Parathyroid adenoma (tissue), 2 donors: ENCODE measurements at regions not wholly inside any gene's neighbourhood (a gene's known extent, or its start where the extent isn't known, plus 50 kb on each side); places are given as distances from the start of the nearest gene placed in this dataset.

Experiments
- H2AFZ ChIP-seq: fragments of 300-600 bp; sonication (generic); one replicate; pipeline ENCODE4 v1.7.0; 2017; ENCODE audit warnings: antibody characterized with exemption, mild to moderate bottlenecking
- H3K27ac ChIP-seq: fragments of 300-600 bp; sonication (generic); one replicate; pipeline ENCODE4 v1.7.0; 2017
- H3K27me3 ChIP-seq: fragments of 300-600 bp; sonication (generic); one replicate; pipeline ENCODE4 v1.7.0; 2017; ENCODE audit warnings: low read length; ENCODE audit not compliant: control insufficient read depth, insufficient read depth
- H3K36me3 ChIP-seq: fragments of 300-600 bp; sonication (generic); one replicate; pipeline ENCODE4 v1.7.0; 2017; ENCODE audit warnings: low read length; ENCODE audit not compliant: control insufficient read depth, insufficient read depth
- H3K4me1 ChIP-seq: fragments of 300-600 bp; sonication (generic); one replicate; pipeline ENCODE4 v1.7.0; 2017; ENCODE audit warnings: control low read depth
- H3K4me2 ChIP-seq: fragments of 300-600 bp; sonication (generic); one replicate; pipeline ENCODE4 v1.7.0; 2017; ENCODE audit warnings: low read length
- H3K4me3 ChIP-seq: fragments of 300-600 bp; sonication (generic); one replicate; pipeline ENCODE4 v1.7.0; 2017; ENCODE audit warnings: low read depth, low read length
- H3K79me2 ChIP-seq: fragments of 300-600 bp; sonication (generic); one replicate; pipeline ENCODE4 v1.7.0; 2017; ENCODE audit warnings: control low read depth
- H3K9ac ChIP-seq: fragments of 300-600 bp; sonication (generic); one replicate; pipeline ENCODE4 v1.7.0; 2017; ENCODE audit warnings: mild to moderate bottlenecking
- H3K9me3 ChIP-seq: fragments of 300-600 bp; sonication (generic); one replicate; pipeline ENCODE4 v1.7.0; 2017; ENCODE audit warnings: low read length; ENCODE audit not compliant: control insufficient read depth
- CTCF ChIP-seq: fragments of 300-600 bp; sonication (generic); IDR thresholded peaks from one replicate; pipeline ENCODE4 v1.7.0; 2017; ENCODE audit warnings: antibody characterized with exemption, mild to moderate bottlenecking
- donor health status: primary hyperparathyroidism.

DNA sequence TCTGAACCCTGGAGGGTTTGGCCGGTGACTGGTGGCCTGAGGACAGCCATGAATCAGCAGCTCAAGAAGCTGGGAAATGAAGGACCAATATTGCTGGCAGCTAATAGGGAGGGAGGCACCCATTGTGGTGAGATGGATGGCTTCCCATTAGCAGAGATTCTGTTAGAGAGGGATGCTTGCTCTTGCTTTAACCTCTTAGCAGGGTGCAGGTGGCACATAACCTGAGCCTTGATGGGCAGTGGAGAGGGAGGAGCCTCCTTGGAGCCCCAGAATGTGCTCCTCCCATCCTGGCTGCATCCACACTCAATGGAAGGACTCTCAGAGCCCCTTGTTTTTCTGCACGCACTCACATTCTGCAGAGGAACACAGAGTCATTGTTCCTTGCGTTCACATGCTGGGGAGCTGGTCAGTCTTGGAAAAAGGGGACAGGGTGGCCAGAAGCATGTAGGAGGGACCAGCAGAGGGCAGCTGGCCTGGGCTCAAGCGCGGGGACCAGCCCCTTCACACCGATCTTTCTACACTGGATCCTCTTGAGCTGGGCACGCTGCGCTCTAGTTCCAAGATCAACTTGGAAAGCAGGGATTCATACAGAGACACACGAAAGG, 161.8 kb downstream of the MED10 start:
- Histone ChIP-seq H3K79me2 (no peaks in the 10 kb centered on the region), H3K9ac (no peak overlapping the region), H2AFZ (no peak overlapping the region), H3K4me1 (no peaks in the 10 kb centered on the region), H3K4me3 (no peak overlapping the region), H3K27ac (no peak overlapping the region), H3K27me3 (no peaks in the 10 kb centered on the region), H3K9me3 (no peaks in the 10 kb centered on the region), H3K4me2 (no peak overlapping the region), H3K36me3 (no peaks in the 10 kb centered on the region)
- no peak for TF ChIP-seq CTCF

DNA sequence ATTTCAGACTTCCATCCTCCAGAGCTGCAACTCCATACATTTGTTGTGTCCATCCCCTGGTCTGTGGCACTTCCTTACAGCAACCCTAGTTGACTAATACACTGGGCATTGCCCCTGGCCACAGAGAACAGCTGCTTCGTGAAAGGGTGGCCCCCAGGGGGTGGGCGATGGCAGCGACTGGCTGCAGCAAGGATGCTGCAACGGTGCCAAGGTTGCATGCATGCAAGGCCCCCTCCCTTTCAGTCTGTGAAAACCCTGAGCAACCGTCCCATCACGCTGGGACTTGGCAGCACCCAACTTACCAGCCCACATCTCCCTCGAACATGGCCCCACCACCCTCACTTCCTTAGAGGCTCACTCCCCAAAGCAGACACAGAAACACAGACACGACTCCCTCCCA, 162.5 kb downstream of the MED10 start:
- H3K4me3 ChIP-seq, result no peak overlapping the region
- H3K79me2 ChIP-seq, result no peaks in the 10 kb centered on the region
- H3K4me1 ChIP-seq, result no peaks in the 10 kb centered on the region
- H3K9me3 ChIP-seq, result no peaks in the 10 kb centered on the region
- H3K27me3 ChIP-seq, result no peaks in the 10 kb centered on the region
- H2AFZ ChIP-seq, result no peak overlapping the region
- no peak overlapping the region for H3K9ac ChIP-seq
- no peak overlapping the region for H3K27ac ChIP-seq
- no peak overlapping the region for H3K4me2 ChIP-seq
- TF ChIP-seq CTCF, result no peak
- no peaks in the 10 kb centered on the region for H3K36me3 ChIP-seq

GRCh38 chr5:6212244-6212643, 166.1 kb downstream of the MED10 start:
- Histone ChIP-seq H3K4me3 (no peak overlapping the region), H3K79me2 (no peaks in the 10 kb centered on the region), H2AFZ (no peak overlapping the region), H3K36me3 (no peaks in the 10 kb centered on the region), H3K4me2 (no peak overlapping the region), H3K27ac (no peak overlapping the region), H3K9me3 (no peaks in the 10 kb centered on the region), H3K4me1 (no peaks in the 10 kb centered on the region), H3K9ac (no peak overlapping the region), H3K27me3 (no peaks in the 10 kb centered on the region)
- TF ChIP-seq CTCF, result no peak

DNA sequence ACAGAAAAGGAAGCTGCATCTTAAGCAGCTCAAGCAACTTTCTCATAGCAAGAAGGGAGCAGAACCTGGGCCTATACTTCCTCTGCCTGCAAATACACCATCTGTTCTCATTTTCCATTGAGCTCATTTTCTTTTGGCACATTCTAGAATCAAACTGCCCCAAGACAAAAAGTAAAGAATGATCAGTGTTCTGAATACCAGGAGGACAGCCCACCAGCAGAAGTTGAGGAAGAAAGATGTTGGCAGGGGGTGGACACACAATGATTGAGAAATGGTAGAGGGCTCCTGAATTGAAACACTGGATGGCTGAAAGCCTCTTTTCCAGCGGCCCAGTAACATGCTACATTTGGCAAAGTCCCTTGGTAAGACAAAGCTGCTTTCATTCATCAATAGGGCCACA, 171.8 kb downstream of the MED10 start:
- H3K27me3 ChIP-seq, result no peaks in the 10 kb centered on the region
- H2AFZ ChIP-seq, result no peak overlapping the region
- no peak overlapping the region for H3K4me2 ChIP-seq
- H3K4me1 ChIP-seq, result no peaks in the 10 kb centered on the region
- no peak for TF ChIP-seq CTCF
- no peak overlapping the region for H3K27ac ChIP-seq
- H3K9ac ChIP-seq, result no peak overlapping the region
- no peaks in the 10 kb centered on the region for H3K79me2 ChIP-seq
- no peaks in the 10 kb centered on the region for H3K9me3 ChIP-seq
- no peak overlapping the region for H3K4me3 ChIP-seq
- H3K36me3 ChIP-seq, result no peaks in the 10 kb centered on the region

GRCh38 chr5:6202968-6203365, 175.4 kb downstream of the MED10 start:
- Histone ChIP-seq H2AFZ (no peak overlapping the region), H3K4me1 (no peaks in the 10 kb centered on the region), H3K27ac (no peak overlapping the region), H3K27me3 (no peaks in the 10 kb centered on the region), H3K79me2 (no peaks in the 10 kb centered on the region), H3K9me3 (no peaks in the 10 kb centered on the region), H3K4me3 (no peak overlapping the region), H3K9ac (no peak overlapping the region), H3K36me3 (no peaks in the 10 kb centered on the region), H3K4me2 (no peak overlapping the region)
- TF ChIP-seq CTCF, result no peak
